WTC11 (cell line): ENCODE measurements at regions not wholly inside any gene's neighbourhood (a gene's known extent, or its start where the extent isn't known, plus 50 kb on each side); places are given as distances from the start of the nearest gene placed in this dataset.

Experiments
- ATAC-seq: fragments of 200-7000 bp; cut with Tn5 transposase; 2 replicates; pipeline ENCODE4 v1.10.0; 2021; ENCODE audit warnings: mild to moderate bottlenecking, moderate library complexity
- CTCF ChIA-PET: fragments of 300-600 bp; sonication (Branson Sonifier 250); formaldehyde crosslinking; loops from one replicate; lab custom pipeline; 2021; ENCODE audit warnings: antibody characterized with exemption; lab: Charles Lee
- POLR2A ChIA-PET: fragments of 350-600 bp; sonication (Branson Sonifier 250); formaldehyde crosslinking; loops from one replicate; lab custom pipeline; 2021; ENCODE audit warnings: antibody characterized with exemption; lab: Charles Lee
- DNase-seq: peaks from one replicate; pipeline ENCODE4 v3.0.0; 2021; ENCODE audit warnings: low spot score
- H3K27ac Mint-ChIP-seq: 2 replicates; pipeline ENCODE4 v1.8.0; 2021; ENCODE audit warnings: mixed read lengths
- H3K27me3 Mint-ChIP-seq: 2 replicates; pipeline ENCODE4 v1.8.0; 2021; ENCODE audit warnings: low read depth, mild to moderate bottlenecking, moderate library complexity, mixed read lengths
- H3K36me3 Mint-ChIP-seq: 2 replicates; pipeline ENCODE4 v1.8.0; 2021; ENCODE audit warnings: mixed read lengths
- H3K4me1 Mint-ChIP-seq: 2 replicates; pipeline ENCODE4 v1.8.0; 2022; ENCODE audit warnings: mixed read lengths
- H3K4me3 Mint-ChIP-seq: 2 replicates; pipeline ENCODE4 v1.8.0; 2021; ENCODE audit warnings: mild to moderate bottlenecking, moderate library complexity, mixed read lengths
- H3K9me3 Mint-ChIP-seq: 2 replicates; pipeline ENCODE4 v1.8.0; 2021; ENCODE audit warnings: mixed read lengths
- ARID4B ChIP-seq: sonication (generic); formaldehyde crosslinking; IDR thresholded peaks from 2 replicates; pipeline ENCODE4 v1.8.0; 2023; ENCODE audit warnings: missing genetic modification reagents, mild to moderate bottlenecking, borderline replicate concordance
- ATF1 ChIP-seq: sonication (generic); formaldehyde crosslinking; IDR thresholded peaks from 2 replicates; pipeline ENCODE4 v1.8.1; 2023; ENCODE audit warnings: mild to moderate bottlenecking, moderate library complexity, missing genetic modification reagents
- ATF2 ChIP-seq: sonication (generic); formaldehyde crosslinking; IDR thresholded peaks from 2 replicates; pipeline ENCODE4 v1.8.1; 2022; ENCODE audit warnings: low read depth, missing genetic modification reagents, borderline replicate concordance
- E2F4 ChIP-seq: sonication (generic); formaldehyde crosslinking; IDR thresholded peaks from 2 replicates; pipeline ENCODE4 v1.8.1; 2022; ENCODE audit warnings: low read depth, mild to moderate bottlenecking, moderate library complexity, missing genetic modification reagents, borderline replicate concordance
- EMX1 ChIP-seq: fragments of 250-450 bp; sonication (Bioruptor Pico); IDR thresholded peaks from 2 replicates; pipeline ENCODE4 v1.8.0; 2021; ENCODE audit warnings: mild to moderate bottlenecking
- ESRRA ChIP-seq: sonication (generic); formaldehyde crosslinking; IDR thresholded peaks from 2 replicates; pipeline ENCODE4 v1.8.1; 2022; ENCODE audit warnings: mild to moderate bottlenecking, missing genetic modification reagents, borderline replicate concordance
- HMGXB4 ChIP-seq: sonication (generic); formaldehyde crosslinking; IDR thresholded peaks from 2 replicates; pipeline ENCODE4 v1.8.1; 2023; ENCODE audit warnings: mild to moderate bottlenecking, moderate library complexity, missing genetic modification reagents
- IRF2 ChIP-seq: sonication (generic); formaldehyde crosslinking; IDR thresholded peaks from 2 replicates; pipeline ENCODE4 v1.8.0; 2022; ENCODE audit warnings: low read depth, missing genetic modification reagents, borderline replicate concordance
- MAX ChIP-seq: sonication (generic); formaldehyde crosslinking; IDR thresholded peaks from 2 replicates; pipeline ENCODE4 v1.8.0; 2022; ENCODE audit warnings: mild to moderate bottlenecking, missing genetic modification reagents
- MYBL2 ChIP-seq: sonication (generic); formaldehyde crosslinking; IDR thresholded peaks from 2 replicates; pipeline ENCODE4 v1.8.1; 2023; ENCODE audit warnings: mild to moderate bottlenecking, moderate library complexity, missing genetic modification reagents
- NFYB ChIP-seq: sonication (generic); formaldehyde crosslinking; conservative IDR thresholded peaks from 2 replicates; pipeline ENCODE4 v1.8.0; 2022; ENCODE audit warnings: low read depth, missing genetic modification reagents
- NR1H2 ChIP-seq: sonication (generic); formaldehyde crosslinking; IDR thresholded peaks from 2 replicates; pipeline ENCODE4 v1.9.0; 2021; ENCODE audit warnings: mild to moderate bottlenecking, moderate library complexity, missing genetic modification reagents
- RELA ChIP-seq: sonication (generic); formaldehyde crosslinking; IDR thresholded peaks from 2 replicates; pipeline ENCODE4 v1.8.1; 2022; ENCODE audit warnings: missing genetic modification reagents, mild to moderate bottlenecking, borderline replicate concordance
- SP1 ChIP-seq: sonication (generic); formaldehyde crosslinking; conservative IDR thresholded peaks from 2 replicates; pipeline ENCODE4 v1.8.1; 2022; ENCODE audit warnings: missing genetic modification reagents
- TEAD1 ChIP-seq: sonication (generic); formaldehyde crosslinking; IDR thresholded peaks from 2 replicates; pipeline ENCODE4 v1.8.0; 2022; ENCODE audit warnings: mild to moderate bottlenecking, missing genetic modification reagents
- TP53 ChIP-seq: sonication (generic); formaldehyde crosslinking; IDR thresholded peaks from 2 replicates; pipeline ENCODE4 v1.8.1; 2023; ENCODE audit warnings: mild to moderate bottlenecking, missing genetic modification reagents
- ZBTB21 ChIP-seq: sonication (generic); formaldehyde crosslinking; IDR thresholded peaks from 2 replicates; pipeline ENCODE4 v1.8.1; 2023; ENCODE audit warnings: mild to moderate bottlenecking, missing genetic modification reagents, borderline replicate concordance
- TF ChIP-seq, protein P1 (sequence below): sonication (generic); formaldehyde crosslinking; IDR thresholded peaks from 2 replicates; pipeline ENCODE4 v1.8.1; 2023; ENCODE audit warnings: mild to moderate bottlenecking, missing genetic modification reagents
- TF ChIP-seq, protein P2 (sequence below): sonication (generic); formaldehyde crosslinking; IDR thresholded peaks from 2 replicates; pipeline ENCODE4 v1.8.0; 2022; ENCODE audit warnings: mild to moderate bottlenecking, missing genetic modification reagents
- TF ChIP-seq, protein P3 (sequence below): fragments of 250-450 bp; sonication (Bioruptor Pico); IDR thresholded peaks from 2 replicates; pipeline ENCODE4 v1.9.0; 2021; ENCODE audit warnings: mild to moderate bottlenecking

DNA sequence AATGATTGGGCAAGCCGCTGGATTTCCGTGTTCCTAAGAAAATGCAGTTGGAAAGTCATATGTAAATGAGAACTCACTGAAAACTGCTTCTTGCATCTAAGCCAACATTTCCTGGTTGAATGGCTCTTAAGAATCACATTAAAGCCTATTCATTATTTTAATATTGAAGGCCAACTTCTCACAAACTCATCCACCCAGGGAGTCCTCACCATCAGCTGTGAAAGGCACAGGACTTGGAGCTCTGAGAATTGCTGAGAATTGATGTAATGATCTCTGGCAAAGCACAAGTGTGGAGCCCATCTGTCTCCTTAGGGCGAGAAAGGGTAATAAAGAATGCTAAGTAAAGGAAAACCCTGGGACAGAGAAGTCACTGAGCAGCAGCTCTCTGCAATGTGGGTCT, 55.9 kb upstream of the APCDD1 start:
- Mint-ChIP-seq H3K27me3 (no peaks in the 10 kb centered on the region), H3K9me3 (0 out of 2 replicates have a peak, but pooled peaks cover 8% of the 10 kb centered on the region)

GRCh38 chr18:10399465-10399864, 55.0 kb upstream of the APCDD1 start:
- Mint-ChIP-seq H3K27me3 (no peaks in the 10 kb centered on the region), H3K9me3 (0 out of 2 replicates have a peak, but pooled peaks cover 3% of the 10 kb centered on the region), H3K36me3 (no peaks in the 10 kb centered on the region), H3K4me3 (no peak overlapping the region), H3K4me1 (peaks cover 26% of the 10 kb centered on the region), H3K27ac (no peak overlapping the region)
- DNase-seq = no peak
- no peak for ATAC-seq
- ChIA-PET POLR2A (no interaction called here), CTCF (no interaction called here)
- TF ChIP-seq SP1 (CRISPR knock-in tag) = no peak
- no peak for TF ChIP-seq HMGXB4 (CRISPR knock-in tag)
- no peak for TF ChIP-seq NR1H2 (CRISPR knock-in tag)
- no peak for TF ChIP-seq MYBL2 (CRISPR knock-in tag)
- no peak for TF ChIP-seq ARID4B (CRISPR knock-in tag)
- TF ChIP-seq E2F4 (CRISPR knock-in tag) = no peak
- no peak for TF ChIP-seq IRF2 (CRISPR knock-in tag)

More for the DNA sequence above, 55.9 kb upstream of the APCDD1 start:
- DNase-seq (no peak), ATAC-seq (no peak)
- ChIA-PET CTCF (no interaction called here), POLR2A (no interaction called here)
- Mint-ChIP-seq H3K4me3 (no peak overlapping the region), H3K27ac (no peak overlapping the region; the same call in 1 of the 2 replicates), H3K36me3 (no peaks in the 10 kb centered on the region), H3K4me1 (peaks cover 19% of the 10 kb centered on the region)
- TF ChIP-seq ZBTB21 (no peak), NFYB (no peak), ESRRA (CRISPR knock-in tag) (no peak), ATF2 (no peak), RELA (CRISPR knock-in tag) (no peak), TP53 (CRISPR knock-in tag) (no peak), MAX (CRISPR knock-in tag) (no peak), ATF1 (CRISPR knock-in tag) (no peak), EMX1 (CRISPR knock-in tag) (no peak), TEAD1 (no peak)
- TF ChIP-seq, protein P1, sequence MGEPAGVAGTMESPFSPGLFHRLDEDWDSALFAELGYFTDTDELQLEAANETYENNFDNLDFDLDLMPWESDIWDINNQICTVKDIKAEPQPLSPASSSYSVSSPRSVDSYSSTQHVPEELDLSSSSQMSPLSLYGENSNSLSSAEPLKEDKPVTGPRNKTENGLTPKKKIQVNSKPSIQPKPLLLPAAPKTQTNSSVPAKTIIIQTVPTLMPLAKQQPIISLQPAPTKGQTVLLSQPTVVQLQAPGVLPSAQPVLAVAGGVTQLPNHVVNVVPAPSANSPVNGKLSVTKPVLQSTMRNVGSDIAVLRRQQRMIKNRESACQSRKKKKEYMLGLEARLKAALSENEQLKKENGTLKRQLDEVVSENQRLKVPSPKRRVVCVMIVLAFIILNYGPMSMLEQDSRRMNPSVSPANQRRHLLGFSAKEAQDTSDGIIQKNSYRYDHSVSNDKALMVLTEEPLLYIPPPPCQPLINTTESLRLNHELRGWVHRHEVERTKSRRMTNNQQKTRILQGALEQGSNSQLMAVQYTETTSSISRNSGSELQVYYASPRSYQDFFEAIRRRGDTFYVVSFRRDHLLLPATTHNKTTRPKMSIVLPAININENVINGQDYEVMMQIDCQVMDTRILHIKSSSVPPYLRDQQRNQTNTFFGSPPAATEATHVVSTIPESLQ (CRISPR knock-in tag) = no peak
- TF ChIP-seq, protein P2, sequence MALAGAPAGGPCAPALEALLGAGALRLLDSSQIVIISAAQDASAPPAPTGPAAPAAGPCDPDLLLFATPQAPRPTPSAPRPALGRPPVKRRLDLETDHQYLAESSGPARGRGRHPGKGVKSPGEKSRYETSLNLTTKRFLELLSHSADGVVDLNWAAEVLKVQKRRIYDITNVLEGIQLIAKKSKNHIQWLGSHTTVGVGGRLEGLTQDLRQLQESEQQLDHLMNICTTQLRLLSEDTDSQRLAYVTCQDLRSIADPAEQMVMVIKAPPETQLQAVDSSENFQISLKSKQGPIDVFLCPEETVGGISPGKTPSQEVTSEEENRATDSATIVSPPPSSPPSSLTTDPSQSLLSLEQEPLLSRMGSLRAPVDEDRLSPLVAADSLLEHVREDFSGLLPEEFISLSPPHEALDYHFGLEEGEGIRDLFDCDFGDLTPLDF (CRISPR knock-in tag) = no peak
- TF ChIP-seq, protein P3, sequence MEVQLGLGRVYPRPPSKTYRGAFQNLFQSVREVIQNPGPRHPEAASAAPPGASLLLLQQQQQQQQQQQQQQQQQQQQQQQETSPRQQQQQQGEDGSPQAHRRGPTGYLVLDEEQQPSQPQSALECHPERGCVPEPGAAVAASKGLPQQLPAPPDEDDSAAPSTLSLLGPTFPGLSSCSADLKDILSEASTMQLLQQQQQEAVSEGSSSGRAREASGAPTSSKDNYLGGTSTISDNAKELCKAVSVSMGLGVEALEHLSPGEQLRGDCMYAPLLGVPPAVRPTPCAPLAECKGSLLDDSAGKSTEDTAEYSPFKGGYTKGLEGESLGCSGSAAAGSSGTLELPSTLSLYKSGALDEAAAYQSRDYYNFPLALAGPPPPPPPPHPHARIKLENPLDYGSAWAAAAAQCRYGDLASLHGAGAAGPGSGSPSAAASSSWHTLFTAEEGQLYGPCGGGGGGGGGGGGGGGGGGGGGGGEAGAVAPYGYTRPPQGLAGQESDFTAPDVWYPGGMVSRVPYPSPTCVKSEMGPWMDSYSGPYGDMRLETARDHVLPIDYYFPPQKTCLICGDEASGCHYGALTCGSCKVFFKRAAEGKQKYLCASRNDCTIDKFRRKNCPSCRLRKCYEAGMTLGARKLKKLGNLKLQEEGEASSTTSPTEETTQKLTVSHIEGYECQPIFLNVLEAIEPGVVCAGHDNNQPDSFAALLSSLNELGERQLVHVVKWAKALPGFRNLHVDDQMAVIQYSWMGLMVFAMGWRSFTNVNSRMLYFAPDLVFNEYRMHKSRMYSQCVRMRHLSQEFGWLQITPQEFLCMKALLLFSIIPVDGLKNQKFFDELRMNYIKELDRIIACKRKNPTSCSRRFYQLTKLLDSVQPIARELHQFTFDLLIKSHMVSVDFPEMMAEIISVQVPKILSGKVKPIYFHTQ (CRISPR knock-in tag) = no peak
